ENCODE measurements at regions not wholly inside any gene's neighbourhood (a gene's known extent, or its start where the extent isn't known, plus 50 kb on each side); places are given as distances from the start of the nearest gene placed in this dataset.

- FAIRE-seq = no peak
Measured at GRCh38 chr15:96219681-96220080, 110.8 kb upstream of the NR2F2 start.

DNA sequence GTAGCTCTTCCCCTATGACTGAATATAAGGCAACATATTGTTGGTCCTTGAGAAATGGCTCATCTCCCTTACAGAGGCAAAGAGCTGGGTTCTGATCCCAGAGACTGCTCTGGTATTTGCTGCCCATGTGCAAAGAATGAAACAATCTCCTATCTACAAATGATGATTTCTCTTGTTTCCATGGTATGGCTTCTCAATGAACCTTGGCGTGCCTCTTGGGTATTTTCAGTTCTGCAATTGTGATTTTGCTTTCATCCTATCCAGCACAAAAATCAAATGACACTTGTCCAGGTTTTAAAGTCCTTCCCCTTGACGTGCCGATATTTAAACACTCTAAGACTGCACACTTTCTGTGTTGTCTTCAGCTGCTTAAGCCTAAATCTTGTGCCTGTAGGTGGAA lies 109.8 kb upstream of the NR2F2 start:
- FAIRE-seq = no peak

DNA sequence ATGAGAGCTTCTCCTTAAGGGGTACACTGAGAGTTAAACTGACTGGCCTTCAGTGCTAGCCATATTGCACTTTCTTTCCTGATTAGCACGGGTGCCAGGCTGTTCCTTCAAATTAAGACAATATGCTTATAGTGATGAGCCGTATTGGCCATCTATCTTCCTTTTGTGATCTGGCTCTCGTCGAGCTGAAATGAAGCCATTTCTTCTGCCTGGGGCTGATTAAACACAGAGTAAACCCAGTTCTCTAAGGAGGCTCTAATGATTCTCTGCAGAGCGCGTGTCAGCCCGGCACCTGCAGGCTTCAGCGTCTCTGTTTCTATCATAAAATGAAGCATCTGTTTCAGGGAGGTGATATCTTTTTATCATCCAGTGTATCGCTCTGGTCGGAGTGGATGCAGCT lies 107.5 kb upstream of the NR2F2 start:
- no peak for FAIRE-seq

DNA sequence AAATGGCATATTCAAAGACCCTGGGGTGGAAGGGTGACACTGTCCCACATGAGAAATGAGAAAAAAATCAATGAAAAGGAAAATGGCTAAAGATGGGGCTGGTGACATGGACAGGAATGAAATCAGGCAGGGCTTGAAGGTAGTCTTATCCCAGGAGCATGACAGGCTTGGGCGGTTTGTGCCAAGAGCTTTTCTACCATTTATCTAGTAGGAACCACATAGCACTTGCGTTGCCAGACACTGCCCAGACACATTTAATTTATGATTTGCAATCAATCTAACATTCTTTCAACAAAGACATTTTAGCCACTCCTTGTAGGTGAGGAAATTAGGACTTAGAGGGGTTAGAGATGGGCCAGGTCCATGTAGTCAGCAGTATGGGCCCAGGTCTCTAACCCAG lies 106.6 kb upstream of the NR2F2 start:
- FAIRE-seq = no peak

GRCh38 chr15:96225642-96226259 lies 104.7 kb upstream of the NR2F2 start:
- FAIRE-seq = no peak

GRCh38 chr15:96230526-96231181 lies 99.8 kb upstream of the NR2F2 start:
- FAIRE-seq = no peak

DNA sequence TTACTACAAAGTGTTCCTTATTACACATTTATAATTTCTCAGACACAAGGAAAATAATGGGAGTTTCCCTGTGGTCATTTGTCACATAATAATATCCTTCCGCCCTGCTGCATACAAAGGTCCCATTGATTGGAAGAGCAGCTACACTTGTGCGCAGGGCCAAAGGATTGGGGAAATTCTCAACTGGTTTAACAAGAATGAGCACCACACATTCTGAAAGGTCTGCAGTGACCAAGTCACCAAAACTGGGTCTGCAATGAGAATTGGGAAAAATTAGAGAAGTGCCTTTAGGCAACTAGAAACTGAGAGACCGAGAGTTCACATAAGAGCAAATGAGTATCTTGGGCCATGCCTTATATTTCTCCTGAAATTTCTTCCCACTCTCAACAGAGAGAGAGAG lies 98.2 kb upstream of the NR2F2 start:
- no peak for FAIRE-seq

GRCh38 chr15:96234109-96234892 lies 96.2 kb upstream of the NR2F2 start:
- FAIRE-seq = no peak

DNA sequence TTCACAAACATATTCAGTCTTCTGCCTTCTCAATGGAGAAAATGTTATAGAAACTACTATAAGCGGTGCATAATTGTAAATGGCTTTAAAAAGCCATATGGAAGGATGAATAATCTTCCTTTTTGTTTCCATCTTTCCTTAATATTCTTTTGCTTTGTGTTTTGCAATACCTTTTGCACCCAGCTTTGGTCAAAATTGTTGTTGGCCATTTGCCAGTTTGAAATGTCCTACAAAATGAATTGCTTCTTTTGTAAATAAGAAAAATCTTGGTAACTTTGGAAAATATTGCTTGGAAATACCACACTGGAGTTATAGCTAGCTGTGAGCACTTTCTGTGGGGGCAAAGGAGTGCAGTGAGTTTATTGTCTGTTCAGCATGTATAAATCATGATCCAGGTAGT lies 93.5 kb upstream of the NR2F2 start:
- no peak for FAIRE-seq

DNA sequence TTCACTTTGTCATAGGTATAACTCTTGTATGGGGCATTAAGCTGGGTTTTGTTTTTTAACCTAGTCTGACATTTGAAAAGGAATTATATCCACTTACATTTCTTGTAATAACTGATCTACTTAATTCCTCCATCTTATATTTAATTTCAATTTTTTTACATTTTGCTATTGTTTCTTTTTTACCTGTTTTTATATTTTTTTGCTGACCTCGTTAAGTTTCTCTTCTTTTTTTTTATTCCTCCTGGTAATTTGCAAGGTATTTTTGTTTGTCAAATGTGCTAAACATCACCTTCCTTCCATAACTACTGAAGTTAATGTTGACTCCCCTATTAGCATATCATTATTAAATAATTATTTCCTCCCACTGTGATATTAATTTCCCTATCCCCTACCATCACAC lies 87.7 kb upstream of the NR2F2 start:
- no peak for FAIRE-seq

DNA sequence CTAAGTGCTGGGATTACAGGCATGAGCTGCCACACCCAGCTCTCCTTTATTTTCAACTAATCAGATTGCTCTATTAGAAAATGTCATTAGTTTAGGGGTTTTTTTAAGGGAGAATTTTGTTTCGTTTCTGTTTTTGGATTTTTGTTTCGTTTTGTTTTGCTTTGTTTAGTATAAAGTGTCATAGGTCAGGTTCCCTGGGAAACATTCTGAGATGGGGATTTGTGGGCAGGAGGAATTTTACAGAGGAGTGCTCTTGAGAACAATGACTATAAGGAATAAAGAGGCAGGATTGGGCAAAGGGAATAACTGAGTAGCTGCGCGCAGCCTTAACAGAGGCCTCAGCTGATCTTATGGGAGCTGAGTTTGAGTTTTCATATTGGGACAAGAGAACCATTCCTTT lies 86.8 kb upstream of the NR2F2 start:
- no peak for FAIRE-seq

DNA sequence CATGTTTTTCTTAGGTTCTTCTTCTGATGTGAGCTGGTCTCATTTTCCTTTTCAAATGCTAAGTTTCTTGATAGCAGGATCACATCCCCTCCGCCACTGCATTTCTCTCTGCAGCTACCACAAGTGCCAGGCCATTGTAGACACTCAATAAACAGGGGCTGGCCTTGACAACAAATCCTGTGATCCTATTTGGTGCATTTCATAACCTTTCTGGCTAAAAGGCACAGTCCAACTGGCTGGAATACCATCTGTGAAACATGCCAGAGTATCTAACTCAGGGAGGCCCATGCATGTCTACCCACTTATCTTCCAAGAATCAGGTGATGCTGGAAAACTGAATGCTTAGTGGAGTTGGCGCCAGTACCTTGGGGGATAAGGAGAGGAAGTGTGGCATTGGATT lies 85.2 kb upstream of the NR2F2 start:
- no peak for FAIRE-seq

GRCh38 chr15:96246057-96246456 lies 84.4 kb upstream of the NR2F2 start:
- no peak for FAIRE-seq

DNA sequence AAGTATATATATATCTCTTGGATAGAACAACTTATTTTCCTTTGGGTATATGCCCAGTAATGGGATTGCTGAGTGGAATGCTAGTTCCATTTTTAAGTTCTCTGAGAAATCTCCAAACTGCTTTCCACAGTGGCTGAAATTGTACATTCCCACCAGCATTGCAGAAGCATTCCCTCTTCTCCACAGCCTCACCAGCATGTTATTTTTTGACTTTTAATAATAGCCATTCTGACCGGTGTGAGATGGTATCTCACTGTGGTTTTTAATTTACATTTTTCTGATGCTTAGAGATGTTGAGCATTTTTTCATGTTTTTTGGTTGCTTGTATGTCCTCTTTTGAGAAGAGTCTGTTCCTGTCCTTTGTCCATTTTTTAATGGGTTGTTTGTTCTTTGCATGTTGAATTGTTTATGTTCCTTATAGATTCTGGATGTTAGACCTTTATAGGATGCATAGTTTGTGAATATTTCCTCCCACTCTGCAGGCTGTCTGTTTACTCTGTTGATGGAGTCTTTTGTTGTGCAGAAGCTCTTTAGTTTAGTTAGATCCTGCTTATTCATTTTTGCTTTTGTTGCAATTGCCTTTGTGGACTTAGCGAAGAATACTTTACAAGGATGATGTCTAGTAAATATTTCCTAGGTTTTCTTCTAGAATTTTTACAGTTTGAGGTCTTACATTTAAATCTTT lies 82.7 kb upstream of the NR2F2 start:
- no peak for FAIRE-seq

DNA sequence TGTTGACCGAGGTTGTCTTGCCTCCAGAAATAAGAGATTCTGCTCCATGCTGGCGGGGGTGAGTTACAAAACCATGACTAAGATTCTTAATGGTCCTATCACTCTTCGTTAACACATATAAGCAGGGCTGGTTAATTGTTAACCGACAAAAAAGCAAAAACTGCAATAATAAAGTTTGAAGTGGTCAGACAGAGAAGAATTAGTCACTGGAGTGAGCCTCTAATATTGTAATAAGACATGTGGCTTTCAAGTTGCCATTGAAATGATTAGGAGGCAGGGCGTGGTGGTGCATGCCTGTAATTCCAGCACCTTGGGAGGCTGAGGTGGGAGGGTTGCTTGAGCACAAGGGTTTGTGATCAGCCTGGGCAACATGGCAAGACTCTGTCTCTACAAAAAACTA lies 78.4 kb upstream of the NR2F2 start:
- FAIRE-seq = no peak

- FAIRE-seq = no peak
Measured at GRCh38 chr15:96253006-96253747, 77.3 kb upstream of the NR2F2 start.

GRCh38 chr15:96254173-96254572 lies 76.3 kb upstream of the NR2F2 start:
- FAIRE-seq = no peak

DNA sequence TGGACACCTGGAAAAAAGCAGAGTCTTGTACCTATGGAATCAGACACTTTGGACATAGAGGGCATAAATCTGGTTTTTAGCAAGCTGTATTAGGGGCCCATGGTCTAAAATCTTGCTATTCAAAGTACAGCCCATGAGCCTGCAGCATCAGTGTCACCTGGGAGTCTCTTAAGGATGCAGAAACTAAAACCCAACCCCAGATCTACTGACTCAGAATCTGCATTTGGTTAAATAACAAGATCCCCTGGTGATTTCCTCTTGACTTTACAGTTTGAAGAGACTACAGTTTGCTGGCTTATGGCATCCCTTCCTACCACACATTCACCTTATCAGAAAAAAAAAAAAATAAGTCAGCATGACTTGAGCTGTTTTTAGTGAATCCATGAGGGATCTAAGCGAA lies 74.9 kb upstream of the NR2F2 start:
- FAIRE-seq = no peak

DNA sequence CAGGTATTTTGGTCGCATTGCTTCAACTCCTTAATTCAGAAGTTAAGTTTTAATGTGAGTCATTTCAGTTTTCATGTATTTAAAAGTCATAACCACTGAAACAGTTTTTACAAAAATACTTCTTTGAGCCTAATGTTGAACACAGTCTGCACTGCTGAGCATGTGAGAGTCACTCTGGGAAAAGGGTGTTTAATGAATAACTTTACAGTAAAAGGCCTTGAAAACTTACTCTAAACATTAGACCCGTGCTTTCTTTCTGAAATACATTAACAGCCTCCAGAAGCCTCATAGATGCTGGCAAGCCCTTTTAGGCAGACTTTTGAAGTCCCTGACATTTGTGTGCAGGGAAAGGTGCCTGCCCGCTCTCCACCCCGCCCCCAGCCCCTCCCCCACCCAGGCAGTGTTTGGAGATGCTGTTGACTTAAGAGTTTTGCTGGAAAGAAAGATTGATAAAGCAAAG lies 68.9 kb upstream of the NR2F2 start:
- FAIRE-seq = no peak

DNA sequence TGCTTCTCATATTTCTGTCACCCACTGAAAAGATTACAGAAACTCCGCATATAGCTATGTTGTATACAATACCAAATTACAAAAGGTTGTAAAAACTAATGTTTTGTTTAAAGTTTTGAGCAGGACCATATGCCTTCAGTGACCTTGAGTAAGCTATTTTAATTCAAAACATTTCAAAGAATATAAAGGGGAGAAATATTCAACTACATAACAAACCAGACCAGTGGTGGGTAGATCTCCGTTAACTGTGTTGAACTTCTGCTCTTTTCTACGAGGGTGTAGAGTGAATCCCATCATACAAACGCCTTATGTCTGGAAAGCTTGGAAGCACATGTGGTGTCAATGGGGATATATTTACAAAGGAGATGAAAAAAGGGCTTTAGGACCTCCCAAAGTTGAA lies 68.4 kb upstream of the NR2F2 start:
- no peak for FAIRE-seq

DNA sequence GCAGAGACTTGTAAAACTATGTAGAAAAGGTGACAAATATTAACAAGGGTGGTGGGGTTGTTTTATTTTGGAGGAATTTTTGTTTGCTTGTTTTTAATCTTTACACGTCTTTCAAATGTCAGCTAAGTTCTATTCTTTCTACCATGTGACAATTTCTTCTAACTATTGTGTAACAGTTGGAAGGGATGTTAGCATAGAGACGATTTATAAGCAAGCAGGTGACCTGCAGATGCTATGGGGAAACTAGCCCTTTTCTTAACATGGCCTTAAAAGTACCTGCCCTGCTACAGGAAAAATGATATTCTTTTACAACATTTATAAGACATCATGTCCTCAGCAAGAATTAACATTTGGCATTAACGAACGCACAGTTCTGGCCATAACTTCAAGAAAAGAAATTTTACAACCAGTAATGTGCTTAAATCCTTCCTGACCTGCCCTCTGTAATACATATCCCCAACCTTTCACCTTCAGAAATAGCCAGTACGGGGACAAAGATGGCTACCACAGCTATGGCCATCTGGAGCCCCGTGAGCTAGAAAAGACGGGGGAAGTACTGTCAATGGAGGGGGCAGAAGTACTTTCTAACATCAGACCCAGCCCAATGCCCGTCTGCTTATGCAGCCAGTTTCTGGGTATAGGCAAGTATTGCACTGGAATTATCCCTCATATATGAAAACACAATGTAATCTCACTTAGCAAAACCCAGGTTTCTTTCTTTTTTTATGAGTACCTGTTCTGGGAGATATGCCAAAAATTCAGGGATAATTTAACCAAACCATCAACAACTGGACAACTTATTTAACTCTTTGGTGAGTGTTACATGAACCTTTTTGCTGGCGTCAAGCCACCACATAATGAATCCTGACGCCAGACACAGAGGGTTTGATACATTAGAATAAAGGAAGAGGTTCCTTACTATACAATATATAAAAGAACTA lies 67.7 kb upstream of the NR2F2 start:
- FAIRE-seq = no peak

DNA sequence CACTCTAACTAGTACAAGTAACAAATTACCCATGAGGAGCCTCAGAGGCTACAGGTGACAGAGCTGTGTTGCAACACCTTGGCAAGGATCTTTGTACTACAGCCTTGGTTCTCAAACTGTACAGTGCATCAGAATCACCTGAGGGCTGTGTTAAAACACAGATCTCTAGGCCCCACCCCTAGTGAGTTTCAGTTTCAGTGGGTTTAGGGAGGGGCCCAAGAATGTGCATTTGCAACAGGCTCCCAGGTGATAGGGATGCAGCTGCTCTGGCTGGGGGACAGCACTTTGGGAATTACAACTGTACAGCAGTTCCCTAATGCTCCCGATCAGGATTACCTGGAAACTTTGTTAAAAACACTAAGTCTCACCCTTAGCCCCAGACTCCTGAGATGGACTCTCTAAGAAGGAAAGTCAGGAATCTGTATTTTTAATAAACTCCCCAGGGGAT lies 66.1 kb upstream of the NR2F2 start:
- no peak for FAIRE-seq

All from islet of Langerhans (tissue), 1 donor.